Gastrocnemius medialis (tissue), 4 donors: ENCODE measurements at regions not wholly inside any gene's neighbourhood (a gene's known extent, or its start where the extent isn't known, plus 50 kb on each side); places are given as distances from the start of the nearest gene placed in this dataset.

ENCODE experiments used
- POLR2A ChIP-seq, 2 donors: fragments of 450-650 bp; IDR thresholded peaks; one replicate each; pipeline ENCODE4 v1.6.1; 2017; ENCODE audit warnings: antibody characterized with exemption in 2 of 2, mild to moderate bottlenecking in 2 of 2, moderate library complexity in 2 of 2
- TF ChIP-seq, protein P1 (sequence below), 5 experiments: fragments of 450-650 bp in 3 of 5; fragments of 200-600 bp in 2 of 5; sonication (generic) in 2 of 5; IDR thresholded peaks in 4 of 5; conservative IDR thresholded peaks in 1 of 5; 1 replicate in 4 of 5; 2 replicates in 1 of 5; pipeline ENCODE4 v1.5.1; 2016 to 2019; ENCODE audit warnings: antibody characterized with exemption in 5 of 5, mild to moderate bottlenecking in 3 of 5, moderate library complexity in 3 of 5

DNA sequence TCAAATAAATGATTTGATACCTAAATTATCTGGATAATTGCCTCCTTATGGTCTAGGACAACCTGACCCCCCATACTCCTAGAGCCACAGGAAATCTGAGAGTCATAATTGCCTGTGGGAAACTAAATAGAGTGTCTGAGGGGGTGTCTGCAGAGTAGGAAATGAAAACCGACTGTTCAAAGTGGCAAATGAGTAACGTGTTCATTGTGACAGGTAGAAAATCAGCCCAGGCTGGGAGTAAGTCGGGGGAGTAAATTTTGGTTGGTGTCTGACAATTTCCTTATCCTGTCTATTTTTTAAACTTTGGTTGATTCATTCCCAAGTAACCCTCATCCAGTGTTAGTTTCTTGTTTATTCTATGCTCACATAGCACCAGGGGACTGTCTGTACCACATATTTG, 51.6 kb upstream of the HOXC13 start:
- TF ChIP-seq, protein P1, sequence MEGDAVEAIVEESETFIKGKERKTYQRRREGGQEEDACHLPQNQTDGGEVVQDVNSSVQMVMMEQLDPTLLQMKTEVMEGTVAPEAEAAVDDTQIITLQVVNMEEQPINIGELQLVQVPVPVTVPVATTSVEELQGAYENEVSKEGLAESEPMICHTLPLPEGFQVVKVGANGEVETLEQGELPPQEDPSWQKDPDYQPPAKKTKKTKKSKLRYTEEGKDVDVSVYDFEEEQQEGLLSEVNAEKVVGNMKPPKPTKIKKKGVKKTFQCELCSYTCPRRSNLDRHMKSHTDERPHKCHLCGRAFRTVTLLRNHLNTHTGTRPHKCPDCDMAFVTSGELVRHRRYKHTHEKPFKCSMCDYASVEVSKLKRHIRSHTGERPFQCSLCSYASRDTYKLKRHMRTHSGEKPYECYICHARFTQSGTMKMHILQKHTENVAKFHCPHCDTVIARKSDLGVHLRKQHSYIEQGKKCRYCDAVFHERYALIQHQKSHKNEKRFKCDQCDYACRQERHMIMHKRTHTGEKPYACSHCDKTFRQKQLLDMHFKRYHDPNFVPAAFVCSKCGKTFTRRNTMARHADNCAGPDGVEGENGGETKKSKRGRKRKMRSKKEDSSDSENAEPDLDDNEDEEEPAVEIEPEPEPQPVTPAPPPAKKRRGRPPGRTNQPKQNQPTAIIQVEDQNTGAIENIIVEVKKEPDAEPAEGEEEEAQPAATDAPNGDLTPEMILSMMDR (IDR thresholded peaks at IDR 0.05 in 4 of 5, conservative IDR thresholded peaks at IDR 0.05 in 1 of 5): no peak
- TF ChIP-seq POLR2A (IDR thresholded peaks at IDR 0.05): no peak
